HepG2 (cell line): ENCODE measurements at regions not wholly inside any gene's neighbourhood (a gene's known extent, or its start where the extent isn't known, plus 50 kb on each side); places are given as distances from the start of the nearest gene placed in this dataset.

ENCODE experiments used
- BHLHE40 ChIP-seq: IDR thresholded peaks from 2 replicates; pipeline ENCODE4 v1.6.1; 2011; ENCODE audit warnings: low read length, improper control_type of control experiment
- IKZF1 ChIP-seq: fragments of 450-650 bp; IDR thresholded peaks from 2 replicates; pipeline ENCODE4 v1.7.1; 2016
- IRX3 ChIP-seq: sonication (generic); formaldehyde crosslinking; IDR thresholded peaks from 2 replicates; pipeline ENCODE4 v1.8.1; 2023; ENCODE audit warnings: mild to moderate bottlenecking, low read depth, missing genetic modification reagents, borderline replicate concordance
- NR0B2 ChIP-seq: sonication (generic); formaldehyde crosslinking; IDR thresholded peaks from 2 replicates; pipeline ENCODE4 v1.4.0; 2020; ENCODE audit warnings: mild to moderate bottlenecking, missing genetic modification reagents
- RARA ChIP-seq: IDR thresholded peaks from 2 replicates; pipeline ENCODE4 v1.6.1; 2016; ENCODE audit warnings: missing genetic modification reagents, missing compliant biosample characterization
- REPIN1 ChIP-seq: sonication (generic); formaldehyde crosslinking; IDR thresholded peaks from 2 replicates; pipeline ENCODE4 v1.8.0; 2022; ENCODE audit warnings: missing genetic modification reagents, low read depth, mild to moderate bottlenecking, borderline replicate concordance
- REST ChIP-seq, 2 experiments: IDR thresholded peaks; 2 replicates each; pipeline ENCODE4 v1.6.1; 2011 to 2012; ENCODE audit warnings: low read length in 2 of 2, borderline replicate concordance in 1 of 2, low read depth in 1 of 2, mild to moderate bottlenecking in 1 of 2, moderate library complexity in 1 of 2
- SAFB2 ChIP-seq: sonication (generic); formaldehyde crosslinking; IDR thresholded peaks from 2 replicates; pipeline ENCODE4 v1.5.1; 2020; ENCODE audit warnings: missing genetic modification reagents, low read depth, mild to moderate bottlenecking, borderline replicate concordance
- TBX2 ChIP-seq: sonication (generic); formaldehyde crosslinking; IDR thresholded peaks from 2 replicates; pipeline ENCODE4 v1.5.0; 2020; ENCODE audit warnings: missing genetic modification reagents, mild to moderate bottlenecking, borderline replicate concordance
- TCF7 ChIP-seq: sonication (generic); IDR thresholded peaks from 2 replicates; pipeline ENCODE4 v1.6.1; 2016; ENCODE audit warnings: antibody characterized with exemption, low read depth
- ZBTB2 ChIP-seq: sonication (generic); formaldehyde crosslinking; IDR thresholded peaks from 2 replicates; pipeline ENCODE4 v1.8.0; 2022; ENCODE audit warnings: low read depth, missing genetic modification reagents
- ZFP90 ChIP-seq: sonication (generic); formaldehyde crosslinking; IDR thresholded peaks from 2 replicates; pipeline ENCODE4 v1.8.0; 2022; ENCODE audit warnings: missing genetic modification reagents, mild to moderate bottlenecking, inconsistent platforms, borderline replicate concordance
- ZNF276 ChIP-seq: sonication (generic); formaldehyde crosslinking; IDR thresholded peaks from 2 replicates; pipeline ENCODE4 v1.4.0; 2020; ENCODE audit warnings: mild to moderate bottlenecking, low read depth, missing genetic modification reagents
- ZNF3 ChIP-seq: IDR thresholded peaks from 2 replicates; pipeline ENCODE4 v1.7.0; 2017; ENCODE audit warnings: inconsistent platforms
- ZNF639 ChIP-seq: conservative IDR thresholded peaks from 2 replicates; pipeline ENCODE4 v1.6.1; 2018; ENCODE audit warnings: missing genetic modification reagents
- ZNF710 ChIP-seq: sonication (generic); formaldehyde crosslinking; IDR thresholded peaks from 2 replicates; pipeline ENCODE4 v1.5.0; 2020; ENCODE audit warnings: mild to moderate bottlenecking, missing genetic modification reagents, borderline replicate concordance
- ZSCAN29 ChIP-seq: sonication (generic); formaldehyde crosslinking; conservative IDR thresholded peaks from 2 replicates; pipeline ENCODE4 v1.4.0; 2020; ENCODE audit warnings: mild to moderate bottlenecking, missing genetic modification reagents

GRCh38 chr2:2536416-2537056 is 205.5 kb upstream of the MYT1L start (continued):
- TF ChIP-seq BHLHE40, result peak; percentile 87
- TF ChIP-seq ZFP90, result 0 out of 2 replicates have a peak, but pooled peaks have one; percentile 63
- TF ChIP-seq IKZF1, result no peak
- no peak for TF ChIP-seq ZNF639 (CRISPR knock-in tag)
- no peak for TF ChIP-seq NR0B2 (CRISPR knock-in tag)
- no peak for TF ChIP-seq SAFB2 (CRISPR knock-in tag)
- no peak for TF ChIP-seq ZSCAN29 (CRISPR knock-in tag)
- TF ChIP-seq TCF7, result peak; percentile 93
- no peak for TF ChIP-seq ZNF276 (CRISPR knock-in tag)
- TF ChIP-seq IRX3, result no peak
- 0 out of 2 replicates have a peak, but pooled peaks have one; percentile 14 for TF ChIP-seq RARA (CRISPR knock-in tag)
- TF ChIP-seq TBX2 (CRISPR knock-in tag), result peak; percentile 41; the same call in 1 of the 2 replicates
- no peak for TF ChIP-seq REST (IDR thresholded peaks at IDR 0.05; ENCODE audit: borderline replicate concordance in 1 of 2, low read depth in 1 of 2, low read length in 2 of 2)
- TF ChIP-seq ZNF3 (CRISPR knock-in tag), result no peak
- TF ChIP-seq ZBTB2, result no peak
- TF ChIP-seq ZNF710 (CRISPR knock-in tag), result peak; percentile 79; the same call in 1 of the 2 replicates
- TF ChIP-seq REPIN1 (CRISPR knock-in tag), result peak; percentile 20; the same call in 1 of the 2 replicates
